RWPE1 (cell line): ENCODE measurements at regions not wholly inside any gene's neighbourhood (a gene's known extent, or its start where the extent isn't known, plus 50 kb on each side); places are given as distances from the start of the nearest gene placed in this dataset.

ENCODE experiments used
- CTCF ChIA-PET: fragments of 350-600 bp; sonication (Branson Sonifier 250); formaldehyde crosslinking; extraction: SDS; loops from one replicate; lab custom pipeline; 2021; lab: Yijun Ruan, JAX
- POLR2A ChIA-PET: fragments of 400-600 bp; formaldehyde crosslinking; extraction: SDS; loops from one replicate; lab custom pipeline; 2020; ENCODE audit warnings: antibody characterized with exemption; ENCODE audit not compliant: low non-redundant PET; lab: Yijun Ruan, JAX
- DNase-seq: peaks from one replicate; pipeline ENCODE4 v3.0.0; 2012; ENCODE audit warnings: low spot score
- H3K27ac ChIP-seq: fragments of 450-650 bp; 2 replicates; pipeline ENCODE4 v1.5.1; 2017
- CTCF ChIP-seq: fragments of 450-650 bp; conservative IDR thresholded peaks from 2 replicates; pipeline ENCODE4 v1.5.1; 2017; ENCODE audit warnings: low read depth, mild to moderate bottlenecking

GRCh38 chr4:181592221-181592745 lies 650.9 kb upstream of the TENM3 start:
- no peak for DNase-seq
- CTCF ChIA-PET, result interaction anchor here (0.6 to 0.7 kb wide), 2 partner anchors 16 to 926 kb away, joined by 3 to 10 read pairs; no protein-coding TSS in a partner anchor
- no peak overlapping the region for H3K27ac ChIP-seq
- POLR2A ChIA-PET, result no interaction called here
- no peak for TF ChIP-seq CTCF

GRCh38 chr4:181593703-181594102 lies 649.5 kb upstream of the TENM3 start:
- POLR2A ChIA-PET, result no interaction called here
- H3K27ac ChIP-seq, result no peak overlapping the region
- no peak for TF ChIP-seq CTCF
- no peak for DNase-seq
- CTCF ChIA-PET, result no interaction called here

GRCh38 chr4:181594188-181594587 lies 649.0 kb upstream of the TENM3 start:
- ChIA-PET POLR2A (no interaction called here), CTCF (no interaction called here)
- H3K27ac ChIP-seq, result no peak overlapping the region
- no peak for DNase-seq
- TF ChIP-seq CTCF, result no peak

- POLR2A ChIA-PET, result no interaction called here
- no peak for DNase-seq
- CTCF ChIA-PET, result interaction anchor here (0.6 kb wide), 1 partner anchor 274 kb away, joined by 3 read pairs; no protein-coding TSS in a partner anchor
- TF ChIP-seq CTCF, result no peak
- no peak overlapping the region for H3K27ac ChIP-seq
Measured at GRCh38 chr4:181595716-181596115, 647.5 kb upstream of the TENM3 start.

GRCh38 chr4:181597766-181598165 lies 645.4 kb upstream of the TENM3 start:
- ChIA-PET POLR2A (no interaction called here), CTCF (interaction anchor here (0.9 kb wide), 1 partner anchor 17 kb away, joined by 3 read pairs; no protein-coding TSS in a partner anchor)
- no peak overlapping the region for H3K27ac ChIP-seq
- TF ChIP-seq CTCF, result no peak
- no peak for DNase-seq

- H3K27ac ChIP-seq, result no peak overlapping the region
- ChIA-PET CTCF (interaction anchor here (0.6 kb wide), 1 partner anchor 246 kb away, joined by 5 read pairs; no protein-coding TSS in a partner anchor), POLR2A (no interaction called here)
- no peak for DNase-seq
- no peak for TF ChIP-seq CTCF
Measured at GRCh38 chr4:181599134-181599533, 644.1 kb upstream of the TENM3 start.

- no peak for DNase-seq
- CTCF ChIA-PET, result no interaction called here
- POLR2A ChIA-PET, result no interaction called here
- no peak for TF ChIP-seq CTCF
- H3K27ac ChIP-seq, result no peak overlapping the region
Measured at GRCh38 chr4:181601103-181601502, 642.1 kb upstream of the TENM3 start.
